Sigmoid colon (tissue), 6 donors: ENCODE measurements at regions not wholly inside any gene's neighbourhood (a gene's known extent, or its start where the extent isn't known, plus 50 kb on each side); places are given as distances from the start of the nearest gene placed in this dataset.

Source experiments
- DNase-seq: peaks from one replicate; pipeline ENCODE4 v3.0.0-alpha.2; 2019
- H3K27ac ChIP-seq, 4 donors: fragments of 200-600 bp; sonication (generic); one replicate each; pipeline ENCODE4 v1.5.1; 2016 to 2019; ENCODE audit warnings: mild to moderate bottlenecking in 1 of 4
- H3K27me3 ChIP-seq, 3 donors: fragments of 200-600 bp; sonication (generic); one replicate each; pipeline ENCODE4 v1.5.1; 2019; ENCODE audit warnings: mild to moderate bottlenecking in 1 of 3
- H3K36me3 ChIP-seq, 4 donors: fragments of 200-600 bp; sonication (generic); one replicate each; pipeline ENCODE4 v1.5.1; 2016 to 2019
- H3K4me1 ChIP-seq, 4 donors: fragments of 200-600 bp; sonication (generic); one replicate each; pipeline ENCODE4 v1.5.1; 2017 to 2019
- H3K4me3 ChIP-seq, 4 donors: fragments of 200-600 bp; sonication (generic); one replicate each; pipeline ENCODE4 v1.5.1; 2017 to 2019; ENCODE audit warnings: mild to moderate bottlenecking in 2 of 4, moderate library complexity in 1 of 4
- H3K9me3 ChIP-seq, 4 donors: fragments of 200-600 bp in 3 of 4; sonication (generic) in 3 of 4; one replicate each; pipeline versions ENCODE4 v1.5.1 to v1.6.1; 2013 to 2019
- CTCF ChIP-seq, 4 experiments: fragments of 450-650 bp in 3 of 4; fragments of 200-600 bp in 1 of 4; IDR thresholded peaks; one replicate each; pipeline ENCODE4 v1.5.1; 2016 to 2019; ENCODE audit warnings: antibody characterized with exemption in 4 of 4, mild to moderate bottlenecking in 3 of 4, moderate library complexity in 2 of 4
- EP300 ChIP-seq, 4 donors: sonication (generic); formaldehyde crosslinking; IDR thresholded peaks; one replicate each; pipeline ENCODE4 v1.6.1; 2017; ENCODE audit warnings: antibody characterized with exemption in 4 of 4
- POLR2A ChIP-seq, 2 donors: fragments of 450-650 bp; IDR thresholded peaks; one replicate each; pipeline ENCODE4 v1.6.1; 2016; ENCODE audit warnings: antibody characterized with exemption in 2 of 2, mild to moderate bottlenecking in 2 of 2, moderate library complexity in 2 of 2
- POLR2AphosphoS5 ChIP-seq, 4 donors: sonication (generic); formaldehyde crosslinking; IDR thresholded peaks; one replicate each; pipeline ENCODE4 v1.6.1; 2017; ENCODE audit warnings: antibody characterized with exemption in 4 of 4
- WGBS, 2 donors: extraction: QIAGEN DNeasy Blood & Tissue Kit; methylation state at CpG; one replicate each; pipeline ENCODE4 v1.1.7; 2013; 5-methylcytosine and 5-hydroxymethylcytosine counted together
- intact Hi-C: fragments of 100-400 bp; cut with DNase I; formaldehyde crosslinking; loops from one replicate; pipeline ENCODE4 v1.15.1; 2023
- donor health status: healthy with polysubstance abuse.
- donor health status: healthy.

- intact Hi-C loops, result loop anchor here (10.0 kb wide), 2 partner anchors 277 to 507 kb away; no protein-coding TSS in a partner anchor
- no peak for TF ChIP-seq EP300 (IDR thresholded peaks at IDR 0.05)
- peaks cover 0 to 16% (median 2%) of the 10 kb centered on the region in 4 donors for H3K4me1 ChIP-seq
- no peaks in the 10 kb centered on the region for H3K27me3 ChIP-seq
- H3K4me3 ChIP-seq, result no peak overlapping the region
- H3K36me3 ChIP-seq, result no peaks in the 10 kb centered on the region
- H3K9me3 ChIP-seq, result no peaks in the 10 kb centered on the region
- 86 to 87% methylated on average over 8 of the region's 8 CpGs for WGBS, 2 donors
- DNase-seq, result no peak
- H3K27ac ChIP-seq, result no peak overlapping the region
These were observed 99.8 kb upstream of the OR9G4 start for GRCh38 chr11:56848141-56848809.

GRCh38 chr11:56846631-56847576 lies 98.4 kb upstream of the OR9G4 start:
- DNase-seq, result no peak
- peaks cover 0 to 16% (median 2%) of the 10 kb centered on the region in 4 donors for H3K4me1 ChIP-seq
- no peak overlapping the region for H3K4me3 ChIP-seq
- no peaks in the 10 kb centered on the region for H3K9me3 ChIP-seq
- WGBS, 2 donors, result 66 to 81% methylated on average over 8 of the region's 8 CpGs
- peaks cover 0 to 2% (median 0%) of the 10 kb centered on the region in 3 donors for H3K27me3 ChIP-seq
- intact Hi-C loops, result loop anchor here (10.0 kb wide), 2 partner anchors 278 to 508 kb away; no protein-coding TSS in a partner anchor
- no peak overlapping the region for H3K27ac ChIP-seq
- no peaks in the 10 kb centered on the region for H3K36me3 ChIP-seq
- no peak for TF ChIP-seq CTCF (IDR thresholded peaks at IDR 0.05)
- TF ChIP-seq POLR2AphosphoS5 (IDR thresholded peaks at IDR 0.05), result no peak
- TF ChIP-seq POLR2A (IDR thresholded peaks at IDR 0.05), result no peak
- no peak for TF ChIP-seq EP300 (IDR thresholded peaks at IDR 0.05)

GRCh38 chr11:56845121-56845732 lies 96.7 kb upstream of the OR9G4 start:
- intact Hi-C loops, result loop anchor here (10.0 kb wide), 2 partner anchors 280 to 510 kb away; no protein-coding TSS in a partner anchor
- TF ChIP-seq EP300 (IDR thresholded peaks at IDR 0.05) (no peak), POLR2AphosphoS5 (IDR thresholded peaks at IDR 0.05) (no peak), CTCF (IDR thresholded peaks at IDR 0.05) (no peak)
- Histone ChIP-seq H3K4me3 (no peak overlapping the region), H3K4me1 (peaks cover 0 to 16% (median 2%) of the 10 kb centered on the region in 4 donors), H3K27me3 (peaks cover 0 to 4% (median 0%) of the 10 kb centered on the region in 3 donors), H3K27ac (no peak overlapping the region), H3K9me3 (no peaks in the 10 kb centered on the region), H3K36me3 (no peaks in the 10 kb centered on the region)
- no peak for DNase-seq
- 91 to 97% methylated on average over 20 of the region's 20 CpGs for WGBS, 2 donors

GRCh38 chr11:56843816-56844215 lies 95.3 kb upstream of the OR9G4 start:
- TF ChIP-seq EP300 (IDR thresholded peaks at IDR 0.05) (no peak), CTCF (IDR thresholded peaks at IDR 0.05) (no peak)
- no peak for DNase-seq
- Histone ChIP-seq H3K4me3 (no peak overlapping the region), H3K9me3 (no peaks in the 10 kb centered on the region), H3K4me1 (peaks cover 0 to 10% (median 0%) of the 10 kb centered on the region in 4 donors), H3K27me3 (peaks cover 0 to 4% (median 0%) of the 10 kb centered on the region in 3 donors), H3K36me3 (no peaks in the 10 kb centered on the region), H3K27ac (no peak overlapping the region)
- 75 to 92% methylated on average over 2 of the region's 2 CpGs for WGBS, 2 donors
- intact Hi-C loops, result loop anchor here (10.0 kb wide), 2 partner anchors 281 to 511 kb away; no protein-coding TSS in a partner anchor
